NCI-H2081 treated with DMSO at 0.1 percent for 48 hours (cell line): ENCODE measurements at regions not wholly inside any gene's neighbourhood (a gene's known extent, or its start where the extent isn't known, plus 50 kb on each side); places are given as distances from the start of the nearest gene placed in this dataset.
"Not testable (repeated sequence)": the region's sequence is repeated elsewhere in the genome, so short reads cannot be mapped to it uniquely, and the experiment has no call there.

Experiments
- DNase-seq: peaks from one replicate; lab custom pipeline; 2025; lab: John Stamatoyannopoulos, UW

- no peak for DNase-seq
Observed at GRCh38 chr10:35993591-35994515, 351.8 kb upstream of the FZD8 start.

DNA sequence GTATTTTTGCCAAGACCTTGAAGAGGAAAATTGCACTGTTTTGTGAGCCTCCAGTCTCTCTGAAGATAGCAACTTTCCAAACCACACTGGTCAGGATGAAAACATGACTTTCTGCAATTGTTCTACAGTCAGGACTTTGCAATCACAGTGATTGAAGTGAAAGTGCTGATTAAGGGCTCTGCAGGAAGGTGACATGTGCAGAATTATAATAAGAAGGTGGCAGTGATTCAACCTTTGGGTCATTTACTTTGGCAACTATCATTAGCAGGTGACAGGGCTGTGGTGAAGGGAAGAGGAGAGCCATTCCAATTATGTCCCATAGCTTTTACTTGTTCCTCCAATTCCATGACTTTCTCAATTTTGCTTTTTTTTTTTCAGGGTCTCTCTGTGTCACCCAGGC lies 350.0 kb upstream of the FZD8 start:
- no peak for DNase-seq

- DNase-seq = no peak
Observed at GRCh38 chr10:35986756-35987502, 344.8 kb upstream of the FZD8 start.

DNA sequence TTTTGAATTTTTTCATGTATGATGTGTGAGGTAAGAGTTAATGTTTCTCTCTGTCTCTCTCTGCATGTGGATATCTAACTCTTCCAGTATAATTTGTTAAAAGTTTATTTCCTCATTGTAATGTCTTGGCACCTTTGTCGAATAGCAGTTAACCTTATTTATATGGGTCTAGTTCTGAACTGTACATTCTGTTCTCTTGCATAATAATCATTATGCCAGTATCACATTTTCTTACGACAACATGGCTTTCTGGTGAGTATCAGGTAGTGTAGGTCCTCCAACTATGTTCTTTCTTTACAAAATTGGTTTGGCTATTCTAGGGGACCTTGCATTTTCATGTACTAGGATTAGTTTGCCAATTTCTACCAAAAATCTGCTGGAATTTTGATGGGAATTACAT lies 337.0 kb upstream of the FZD8 start:
- no peak for DNase-seq

- DNase-seq = not testable (repeated sequence)
Observed at GRCh38 chr10:35973912-35974591, 332.0 kb upstream of the FZD8 start.

- no peak for DNase-seq
Observed at GRCh38 chr10:35972275-35972674, 330.2 kb upstream of the FZD8 start.

DNA sequence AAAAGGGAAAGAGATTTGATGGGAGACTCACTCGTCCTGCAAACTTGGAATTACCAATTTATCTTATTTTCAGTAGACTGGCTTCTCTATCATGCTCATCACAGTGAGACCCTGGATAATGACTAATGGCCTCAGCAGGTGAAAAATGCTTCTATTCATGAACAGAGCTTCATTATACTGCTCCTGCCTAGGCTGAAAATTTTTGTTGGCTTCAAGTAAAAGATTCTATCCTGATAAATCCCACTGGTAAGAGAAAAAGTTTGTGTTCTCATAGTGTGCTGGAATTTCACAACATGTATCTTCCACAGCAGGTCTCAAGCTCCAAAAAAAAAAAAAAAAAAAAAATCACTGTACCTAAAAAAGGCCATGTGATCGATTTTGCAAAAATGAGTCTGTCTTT lies 329.3 kb upstream of the FZD8 start:
- DNase-seq = no peak

DNA sequence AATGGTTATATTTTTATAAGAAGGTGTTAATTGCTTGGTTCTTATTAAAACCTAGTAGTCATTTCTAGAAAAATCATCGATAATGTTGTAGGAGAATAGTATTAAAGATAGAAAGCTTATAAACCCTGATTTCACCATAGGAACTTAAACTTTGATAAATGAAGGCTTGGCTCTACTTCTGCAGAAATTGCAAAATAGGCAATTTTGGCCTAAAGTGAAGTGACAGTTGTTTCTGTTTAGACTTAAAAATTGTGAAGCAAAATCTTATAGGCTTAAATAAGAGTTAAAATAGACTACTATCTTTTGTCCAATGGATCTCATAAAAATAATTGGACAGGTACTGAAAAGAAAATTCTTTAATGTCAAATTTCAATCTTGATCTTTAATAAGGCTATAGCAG lies 321.6 kb upstream of the FZD8 start:
- no peak for DNase-seq

DNA sequence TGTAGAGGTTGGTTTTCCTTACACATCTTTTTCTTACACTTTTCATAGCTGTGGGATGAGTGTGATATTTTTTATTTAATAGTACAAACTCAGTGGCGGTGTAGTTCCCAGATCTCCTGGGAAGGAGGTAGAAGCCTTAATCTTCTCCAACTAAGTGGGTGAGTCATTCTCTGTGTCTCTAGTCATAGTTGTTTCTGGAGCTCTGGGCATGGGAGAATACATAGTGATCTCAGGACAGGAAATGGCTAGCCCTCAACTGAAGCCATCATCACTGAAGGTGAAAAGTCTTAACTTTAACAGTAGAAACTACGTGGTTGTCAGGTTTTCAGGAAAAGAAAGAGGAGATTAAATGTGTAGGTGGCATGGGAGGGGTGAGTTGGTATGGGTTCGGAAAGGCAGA lies 319.4 kb upstream of the FZD8 start:
- no peak for DNase-seq

DNA sequence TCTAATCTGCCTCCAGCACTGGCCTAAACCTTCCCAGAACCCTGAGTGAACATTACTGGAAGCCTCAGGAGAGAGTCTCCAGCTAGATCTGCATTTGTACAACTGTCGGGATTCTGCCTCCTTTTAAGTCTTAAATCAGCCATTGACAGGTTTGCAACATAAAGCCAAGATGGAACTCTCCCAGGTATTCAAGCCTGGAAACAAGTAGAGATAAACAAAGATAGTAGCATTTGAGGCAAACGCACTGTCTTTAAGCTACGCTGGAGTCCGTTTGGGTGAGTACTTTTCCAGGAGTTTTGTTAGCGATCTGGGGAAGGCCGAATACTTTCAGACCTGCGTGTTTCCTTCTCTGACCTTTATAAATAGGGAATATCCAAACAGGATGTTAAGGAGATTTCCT lies 317.2 kb upstream of the FZD8 start:
- no peak for DNase-seq

GRCh38 chr10:35958609-35959008 lies 316.5 kb upstream of the FZD8 start:
- DNase-seq = not testable (repeated sequence)

GRCh38 chr10:35950701-35951100 lies 308.6 kb upstream of the FZD8 start:
- no peak for DNase-seq

- no peak for DNase-seq
Observed at GRCh38 chr10:35950226-35950625, 308.1 kb upstream of the FZD8 start.

DNA sequence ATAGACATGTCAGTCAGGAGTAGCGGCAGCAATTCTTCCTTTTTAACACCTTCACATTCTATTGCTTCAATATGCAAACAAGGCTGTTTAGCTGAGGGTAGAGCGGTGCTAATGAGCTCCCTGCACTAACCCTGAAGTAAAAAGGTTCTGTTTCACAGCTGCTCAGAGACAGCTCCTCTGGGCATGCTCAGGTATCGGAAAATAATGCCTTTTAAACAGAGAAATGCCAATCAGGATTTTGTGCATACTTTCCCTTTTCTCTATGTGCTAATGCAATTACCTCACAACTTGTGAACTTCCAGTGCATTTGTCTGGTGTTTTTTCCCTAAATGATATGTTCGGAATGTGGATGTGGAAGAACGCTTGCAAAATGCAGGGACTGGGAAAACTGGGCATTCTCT lies 307.7 kb upstream of the FZD8 start:
- DNase-seq = no peak

- DNase-seq = no peak
Observed at GRCh38 chr10:35946556-35946955, 304.5 kb upstream of the FZD8 start.

DNA sequence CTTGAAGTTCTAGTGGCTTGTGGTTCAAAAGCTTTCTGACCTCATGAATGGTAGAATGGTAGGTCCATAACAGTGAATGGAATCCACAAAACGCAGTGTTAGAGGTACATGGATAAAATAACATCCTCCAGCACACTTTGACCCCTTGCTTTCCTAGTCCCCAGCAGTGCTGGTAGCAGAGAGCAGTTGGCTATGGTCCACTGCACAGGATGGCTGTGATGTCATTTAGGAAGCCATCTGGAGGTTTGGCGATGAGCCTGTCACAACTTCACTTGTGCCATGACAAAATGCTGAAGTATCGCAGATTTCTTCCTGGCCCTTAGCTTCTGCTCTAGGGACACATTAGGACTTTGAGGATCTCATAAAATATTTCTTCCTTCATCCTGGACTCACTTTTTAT lies 300.0 kb upstream of the FZD8 start:
- DNase-seq = no peak

DNA sequence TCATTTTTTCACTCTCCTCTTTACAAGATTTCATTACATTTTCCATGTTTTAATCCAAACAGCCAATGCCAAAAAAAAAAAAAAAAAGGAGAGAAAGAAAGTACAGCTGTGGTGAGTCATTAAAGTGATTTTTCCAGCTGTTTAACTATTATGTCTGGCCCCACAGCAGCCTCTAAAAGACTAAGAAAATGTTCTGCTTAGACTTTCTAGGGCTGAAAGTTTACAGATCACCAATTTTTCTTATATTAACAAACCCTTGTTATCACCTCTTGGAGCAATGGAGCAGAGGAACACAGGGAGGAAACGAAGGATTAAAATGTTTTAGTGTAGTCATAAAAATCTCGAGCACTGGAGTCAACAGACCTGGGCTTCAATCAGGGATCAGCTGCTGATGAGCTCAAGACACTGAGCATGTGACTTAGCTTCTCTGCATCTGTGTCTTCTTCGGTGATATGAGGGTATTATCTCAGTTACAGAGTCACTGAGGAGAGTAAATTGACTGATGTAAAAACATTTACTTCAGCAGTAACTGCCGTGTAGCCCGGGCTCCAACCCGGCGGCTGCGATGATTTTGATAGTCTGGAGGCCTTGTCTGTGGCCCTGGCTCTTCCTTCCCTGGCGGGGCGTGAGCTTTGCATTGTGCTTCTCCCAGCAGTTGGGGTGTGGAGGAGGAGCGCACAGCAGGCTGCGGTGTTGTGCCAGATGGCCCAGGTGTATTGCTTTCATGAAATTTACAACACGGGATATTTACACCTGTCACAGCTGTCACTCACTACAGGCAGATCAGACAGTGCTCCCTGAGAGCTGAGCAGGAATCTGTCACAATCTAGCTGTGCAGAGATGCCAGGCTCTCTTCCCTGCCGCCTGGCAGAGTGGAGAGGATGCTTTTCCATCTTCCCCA lies 298.3 kb upstream of the FZD8 start:
- DNase-seq = no peak

DNA sequence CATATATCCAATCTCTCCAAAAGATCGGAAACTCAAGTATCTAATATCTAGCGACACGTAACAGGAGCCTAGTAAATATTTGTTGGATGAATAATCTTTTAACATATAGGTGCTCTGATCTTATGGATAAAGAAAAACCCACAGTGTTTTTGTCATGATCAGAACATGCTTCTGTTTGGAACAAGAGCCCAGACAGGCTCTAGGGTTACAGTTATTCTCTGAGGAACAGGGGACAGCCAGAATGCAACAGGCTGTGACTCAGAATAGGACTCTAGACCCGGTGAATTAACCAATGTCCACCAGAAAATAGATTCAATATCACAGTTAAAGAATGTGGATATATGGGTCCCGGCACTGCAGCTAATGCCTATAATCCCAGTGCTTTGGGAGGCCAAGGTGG lies 296.1 kb upstream of the FZD8 start:
- no peak for DNase-seq

GRCh38 chr10:35937546-35937945 lies 295.4 kb upstream of the FZD8 start:
- no peak for DNase-seq

GRCh38 chr10:35934642-35934995 lies 292.5 kb upstream of the FZD8 start:
- peak; percentile 14 for DNase-seq

DNA sequence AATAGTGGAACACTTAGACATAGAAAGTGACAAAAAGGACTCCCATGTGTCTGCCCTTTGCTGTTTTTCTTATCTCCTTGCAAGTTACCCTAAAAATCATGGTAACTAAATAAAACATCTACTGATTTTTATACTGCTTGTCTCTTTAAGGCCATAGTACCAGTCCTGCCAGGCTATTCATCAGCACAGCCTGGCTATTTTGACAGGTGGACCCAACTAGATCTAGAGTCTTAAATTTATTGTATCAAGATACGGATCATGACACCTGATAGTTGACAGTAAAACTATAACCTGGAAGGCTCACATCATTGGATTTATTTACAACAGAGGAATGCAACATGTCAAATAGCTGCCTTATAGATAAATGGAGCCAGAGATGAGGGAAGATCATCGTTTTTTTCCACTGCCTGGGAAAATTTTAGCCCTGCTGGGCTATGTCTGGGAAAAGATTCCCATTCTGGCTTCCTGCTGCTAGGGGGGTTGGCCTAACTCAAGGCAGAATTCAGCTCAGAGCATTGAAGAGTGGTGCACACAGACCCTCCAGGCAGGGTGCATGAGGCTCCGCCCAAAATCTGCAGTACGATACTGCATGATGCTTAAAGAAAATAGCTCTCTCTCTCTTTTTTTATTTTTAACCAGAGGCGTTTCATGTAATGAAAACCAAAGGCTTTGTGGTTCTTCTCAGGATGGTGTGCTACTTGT lies 292.0 kb upstream of the FZD8 start:
- DNase-seq = no peak
